Lung (tissue), 11 donors: ENCODE measurements at regions not wholly inside any gene's neighbourhood (a gene's known extent, or its start where the extent isn't known, plus 50 kb on each side); places are given as distances from the start of the nearest gene placed in this dataset.

Experiments used
- ATAC-seq: fragments of 200-7000 bp; cut with Tn5 transposase; one replicate; pipeline ENCODE4 v1.9.1; 2020; ENCODE audit warnings: moderate number of reproducible peaks; ENCODE audit not compliant: insufficient read depth, low FRiP score
- DNase-seq, 3 donors: peaks; one replicate each; pipeline ENCODE4 v3.0.0-alpha.2; 2013 to 2017
- H3K27ac ChIP-seq, 2 donors: one replicate each; pipeline ENCODE4 v1.5.1; 2013; ENCODE audit warnings: mild to moderate bottlenecking in 2 of 2, moderate library complexity in 2 of 2, control low read depth in 1 of 2, inconsistent platforms in 1 of 2, low read depth in 1 of 2, low read length in 1 of 2
- H3K27me3 ChIP-seq, 3 donors: one replicate each; pipeline ENCODE4 v1.5.1; 2013; ENCODE audit warnings: low read length in 2 of 3; ENCODE audit not compliant: control insufficient read depth in 3 of 3, insufficient read depth in 3 of 3
- H3K36me3 ChIP-seq, 4 donors: one replicate each; pipeline ENCODE4 v1.5.1; 2013; ENCODE audit warnings: low read length in 4 of 4, mild to moderate bottlenecking in 1 of 4, moderate library complexity in 1 of 4; ENCODE audit not compliant: control insufficient read depth in 4 of 4, insufficient read depth in 4 of 4
- H3K4me1 ChIP-seq, 5 donors: one replicate each; pipeline ENCODE4 v1.5.1; 2013; ENCODE audit warnings: low read length in 5 of 5, mild to moderate bottlenecking in 2 of 5, moderate library complexity in 1 of 5; ENCODE audit not compliant: control insufficient read depth in 5 of 5, insufficient read depth in 5 of 5
- H3K4me3 ChIP-seq: one replicate; pipeline ENCODE4 v1.5.1; 2013; ENCODE audit warnings: mild to moderate bottlenecking, control low read depth, moderate library complexity
- H3K9ac ChIP-seq, 2 donors: one replicate each; pipeline ENCODE4 v1.5.1; 2013; ENCODE audit warnings: low read length in 2 of 2, control low read depth in 1 of 2; ENCODE audit not compliant: insufficient read depth in 1 of 2
- H3K9me3 ChIP-seq, 4 donors: one replicate each; pipeline ENCODE4 v1.5.1; 2013; ENCODE audit warnings: low read length in 3 of 4, mild to moderate bottlenecking in 1 of 4, moderate library complexity in 1 of 4; ENCODE audit not compliant: control insufficient read depth in 4 of 4, insufficient read depth in 3 of 4
- WGBS, 2 donors: extraction: QIAGEN DNeasy Blood & Tissue Kit; methylation state at CpG; one replicate each; pipeline ENCODE4 v1.1.7; 2013; 5-methylcytosine and 5-hydroxymethylcytosine counted together
- TF ChIP-seq, protein P1 (sequence below): IDR thresholded peaks from 2 replicates; pipeline ENCODE4 v1.5.1; 2012; ENCODE audit warnings: mild to moderate bottlenecking; ENCODE audit errors: control extremely low read depth, extremely low read depth
- donor health status: control.
- donor health status: control.
- donor health status: Bipolar disorder and iron deficiency.
- donor health status: healthy.
- donor health status: DM: yes; HTN: yes; CAD: no.

- H3K4me3 ChIP-seq, result no peak overlapping the region
- no peak overlapping the region for H3K9ac ChIP-seq
- H3K36me3 ChIP-seq, result no peaks in the 10 kb centered on the region
- H3K27me3 ChIP-seq, result peaks cover 0 to 4% (median 0%) of the 10 kb centered on the region in 3 donors
- H3K4me1 ChIP-seq, result no peaks in the 10 kb centered on the region
- WGBS, 2 donors, result 89 to 95% methylated on average over 8 of the region's 8 CpGs
- H3K27ac ChIP-seq, result no peak overlapping the region
- peaks cover 0 to 3% (median 0%) of the 10 kb centered on the region in 4 donors for H3K9me3 ChIP-seq
- ATAC-seq, result no peak
- DNase-seq, result no peak
- TF ChIP-seq, protein P1, sequence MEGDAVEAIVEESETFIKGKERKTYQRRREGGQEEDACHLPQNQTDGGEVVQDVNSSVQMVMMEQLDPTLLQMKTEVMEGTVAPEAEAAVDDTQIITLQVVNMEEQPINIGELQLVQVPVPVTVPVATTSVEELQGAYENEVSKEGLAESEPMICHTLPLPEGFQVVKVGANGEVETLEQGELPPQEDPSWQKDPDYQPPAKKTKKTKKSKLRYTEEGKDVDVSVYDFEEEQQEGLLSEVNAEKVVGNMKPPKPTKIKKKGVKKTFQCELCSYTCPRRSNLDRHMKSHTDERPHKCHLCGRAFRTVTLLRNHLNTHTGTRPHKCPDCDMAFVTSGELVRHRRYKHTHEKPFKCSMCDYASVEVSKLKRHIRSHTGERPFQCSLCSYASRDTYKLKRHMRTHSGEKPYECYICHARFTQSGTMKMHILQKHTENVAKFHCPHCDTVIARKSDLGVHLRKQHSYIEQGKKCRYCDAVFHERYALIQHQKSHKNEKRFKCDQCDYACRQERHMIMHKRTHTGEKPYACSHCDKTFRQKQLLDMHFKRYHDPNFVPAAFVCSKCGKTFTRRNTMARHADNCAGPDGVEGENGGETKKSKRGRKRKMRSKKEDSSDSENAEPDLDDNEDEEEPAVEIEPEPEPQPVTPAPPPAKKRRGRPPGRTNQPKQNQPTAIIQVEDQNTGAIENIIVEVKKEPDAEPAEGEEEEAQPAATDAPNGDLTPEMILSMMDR, result no peak
These were observed 706.0 kb upstream of the RAB6C start for GRCh38 chr2:129273266-129274037.

DNA sequence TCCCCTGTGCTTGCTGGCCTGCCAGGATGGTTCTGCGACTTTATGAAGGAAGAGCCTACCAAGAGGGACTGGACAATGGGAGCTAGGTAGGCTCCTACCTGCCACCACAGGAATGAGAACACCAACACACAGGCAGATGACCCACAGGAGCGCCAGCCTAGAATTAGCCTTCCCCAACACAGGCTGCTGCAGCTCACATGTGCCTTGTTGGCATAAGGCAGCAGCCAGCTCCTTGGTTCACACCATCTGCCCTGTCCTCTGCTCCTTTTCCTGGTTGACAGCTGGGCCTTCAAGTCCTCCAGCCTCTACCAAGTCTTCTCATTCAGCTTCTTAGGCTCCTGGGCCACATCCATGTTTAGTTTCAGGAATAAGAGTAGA is 705.4 kb upstream of the RAB6C start:
- TF ChIP-seq, protein P1, result no peak
- 79 to 90% methylated on average over 2 of the region's 2 CpGs for WGBS, 2 donors
- no peak overlapping the region for H3K9ac ChIP-seq
- H3K27ac ChIP-seq, result no peak overlapping the region
- DNase-seq (no peak), ATAC-seq (no peak)
- H3K36me3 ChIP-seq, result no peaks in the 10 kb centered on the region
- no peaks in the 10 kb centered on the region for H3K4me1 ChIP-seq
- H3K4me3 ChIP-seq, result no peak overlapping the region
- H3K9me3 ChIP-seq, result peaks cover 0 to 3% (median 0%) of the 10 kb centered on the region in 4 donors
- H3K27me3 ChIP-seq, result peaks cover 0 to 4% (median 0%) of the 10 kb centered on the region in 3 donors

DNA sequence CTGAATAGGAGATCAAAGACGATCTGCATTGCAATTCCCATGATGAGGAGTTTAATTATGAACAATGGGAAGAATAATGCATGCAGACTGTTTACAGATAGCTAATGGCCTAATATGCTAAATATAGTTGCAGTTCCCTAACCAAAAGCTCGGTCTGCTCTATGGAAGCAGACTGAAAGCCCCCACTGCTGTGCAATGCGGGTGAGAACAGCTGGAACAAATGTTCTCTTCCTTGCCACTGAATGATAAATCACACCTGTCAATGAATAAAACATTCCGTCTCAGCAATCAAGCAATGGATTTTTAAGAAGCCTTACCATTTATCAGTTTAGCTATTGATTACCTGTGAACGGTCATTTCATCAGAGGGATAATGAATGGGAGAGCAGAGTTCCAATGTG is 704.5 kb upstream of the RAB6C start:
- H3K4me1 ChIP-seq, result no peaks in the 10 kb centered on the region
- DNase-seq (peak in 1 of 3 donors; percentile 6), ATAC-seq (no peak)
- 62 to 73% methylated on average over 5 of the region's 5 CpGs for WGBS, 2 donors
- no peak overlapping the region for H3K9ac ChIP-seq
- H3K9me3 ChIP-seq, result peaks cover 0 to 3% (median 2%) of the 10 kb centered on the region in 4 donors
- no peaks in the 10 kb centered on the region for H3K36me3 ChIP-seq
- TF ChIP-seq, protein P1, result no peak
- H3K27me3 ChIP-seq, result peaks cover 0 to 4% (median 0%) of the 10 kb centered on the region in 3 donors
- no peak overlapping the region for H3K4me3 ChIP-seq
- H3K27ac ChIP-seq, result no peak overlapping the region

- TF ChIP-seq, protein P1, result no peak
- H3K9me3 ChIP-seq, result peaks cover 0 to 8% (median 2%) of the 10 kb centered on the region in 4 donors
These were observed 703.8 kb upstream of the RAB6C start for GRCh38 chr2:129275706-129276105.

More at GRCh38 chr2:129275706-129276105, 703.8 kb upstream of the RAB6C start:
- Histone ChIP-seq H3K4me3 (no peak overlapping the region), H3K4me1 (no peaks in the 10 kb centered on the region), H3K27me3 (peaks cover 0 to 4% (median 0%) of the 10 kb centered on the region in 3 donors), H3K36me3 (no peaks in the 10 kb centered on the region), H3K9ac (no peak overlapping the region), H3K27ac (no peak overlapping the region)
- DNase-seq (no peak), ATAC-seq (no peak)
- WGBS, 2 donors, result 88 to 95% methylated on average over 3 of the region's 3 CpGs
